GM18499 (cell line): ENCODE measurements at regions not wholly inside any gene's neighbourhood (a gene's known extent, or its start where the extent isn't known, plus 50 kb on each side); places are given as distances from the start of the nearest gene placed in this dataset.

Experiments used
- ATAC-seq: cut with Tn5 transposase; IDR thresholded peaks from one replicate; pipeline ENCODE4 v1.9.1; 2021; ENCODE audit warnings: moderate number of reproducible peaks; ENCODE audit not compliant: insufficient read depth, unreplicated experiment

DNA sequence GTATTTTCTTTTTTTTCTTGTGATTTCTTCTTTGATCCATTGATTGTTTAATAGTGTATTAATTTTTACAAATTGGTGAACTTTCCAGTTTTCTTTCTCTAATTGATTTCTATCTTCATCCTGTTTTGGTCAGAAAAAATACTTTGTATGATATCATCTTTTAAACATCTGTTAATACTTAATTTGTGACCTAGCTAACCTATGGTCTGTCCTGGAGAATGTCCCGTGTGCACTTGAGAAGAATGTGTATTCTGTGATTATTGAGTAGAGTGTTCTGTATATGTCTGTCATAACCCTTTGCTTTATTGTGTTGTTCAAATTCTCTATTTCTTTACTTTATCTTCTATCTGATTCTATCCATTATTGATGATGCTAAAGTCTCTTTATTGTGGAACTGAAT, 65.8 kb upstream of the ZEB1 start:
- no peak for ATAC-seq

DNA sequence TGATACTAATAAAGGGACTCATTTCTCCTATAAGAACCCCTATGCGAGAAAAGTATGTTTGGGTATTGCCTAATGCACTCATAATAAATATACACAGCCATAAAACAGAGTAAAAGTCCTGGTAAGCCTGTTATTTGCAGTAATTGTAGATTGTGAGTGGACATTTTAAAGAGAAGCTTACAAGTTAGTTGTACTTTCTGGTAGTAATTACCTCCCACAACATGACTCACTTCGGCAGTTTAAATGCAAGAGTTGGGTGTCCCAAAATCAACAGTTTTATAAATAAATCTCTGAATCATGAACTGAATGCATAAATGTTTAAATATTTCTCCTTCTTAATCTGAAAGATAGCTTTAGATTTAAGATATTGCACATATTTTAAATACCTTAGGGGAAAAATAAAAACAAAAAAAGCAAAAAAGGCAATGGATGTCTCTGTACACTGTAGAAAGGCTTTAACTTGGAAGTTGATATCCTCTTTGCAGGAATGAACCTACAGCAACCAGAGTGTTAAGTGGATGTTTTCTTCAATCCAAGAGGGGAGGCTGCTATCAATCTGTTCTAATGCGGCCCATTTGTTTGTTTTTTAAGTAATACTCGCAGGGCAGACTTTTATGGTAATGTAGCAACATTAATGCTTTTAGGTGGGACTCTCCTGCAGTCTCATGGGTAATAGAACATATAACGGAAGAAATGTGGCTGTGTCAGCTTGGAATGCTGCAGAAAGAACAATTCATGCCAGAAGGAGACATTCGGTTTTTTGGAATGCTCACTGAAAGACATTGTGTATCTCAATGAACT, 57.3 kb upstream of the ZEB1 start:
- no peak for ATAC-seq

- no peak for ATAC-seq
These were observed 56.3 kb upstream of the ZEB1 start for GRCh38 chr10:31262672-31263071.

DNA sequence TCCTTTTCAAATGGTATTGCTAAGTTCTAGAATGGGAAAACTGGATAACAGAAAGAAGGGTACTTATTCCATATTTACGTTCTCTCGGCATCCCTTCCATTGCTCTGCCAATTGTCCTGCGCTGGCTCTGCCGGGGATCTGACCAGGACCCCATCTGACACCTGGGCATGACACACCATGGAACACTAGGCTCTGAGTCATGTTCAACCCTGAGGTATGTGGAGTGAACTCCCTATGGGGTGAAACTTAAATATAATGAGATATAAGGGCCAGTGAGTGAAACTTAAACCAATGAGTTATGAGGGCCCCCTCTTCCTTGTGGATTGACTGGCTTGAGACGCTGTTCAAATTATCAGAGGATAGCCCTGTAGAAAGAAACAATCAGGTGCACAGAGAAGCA, 55.1 kb upstream of the ZEB1 start:
- ATAC-seq, result no peak

- no peak for ATAC-seq
These were observed 50.3 kb upstream of the ZEB1 start for GRCh38 chr10:31268444-31269303.
